IPS-18c (cell line): ENCODE measurements at regions not wholly inside any gene's neighbourhood (a gene's known extent, or its start where the extent isn't known, plus 50 kb on each side); places are given as distances from the start of the nearest gene placed in this dataset.

Experiments
- H3K4me3 ChIP-seq: 2 replicates; pipeline ENCODE4 v1.7.0; 2013; ENCODE audit warnings: low read depth, mild to moderate bottlenecking, low read length, moderate library complexity; ENCODE audit not compliant: insufficient read depth
- H3K9me3 ChIP-seq: one replicate; pipeline ENCODE4 v1.6.1; 2013; ENCODE audit warnings: mild to moderate bottlenecking, low read length, moderate library complexity; ENCODE audit not compliant: control insufficient read depth, insufficient read depth

- no peaks in the 10 kb centered on the region for H3K9me3 ChIP-seq
- no peak overlapping the region for H3K4me3 ChIP-seq
Measured at GRCh38 chr6:106770663-106771062, 141.3 kb downstream of the QRSL1 start.

GRCh38 chr6:106770081-106770480, 140.7 kb downstream of the QRSL1 start:
- H3K4me3 ChIP-seq: no peak overlapping the region
- peaks cover 2% of the 10 kb centered on the region for H3K9me3 ChIP-seq

- H3K9me3 ChIP-seq: peaks cover 2% of the 10 kb centered on the region
- no peak overlapping the region for H3K4me3 ChIP-seq
Measured at GRCh38 chr6:106767271-106767670, 137.9 kb downstream of the QRSL1 start.

GRCh38 chr6:106766201-106766600, 136.8 kb downstream of the QRSL1 start:
- peaks cover 2% of the 10 kb centered on the region for H3K9me3 ChIP-seq
- H3K4me3 ChIP-seq: no peak overlapping the region

- Histone ChIP-seq H3K9me3 (peaks cover 2% of the 10 kb centered on the region), H3K4me3 (no peak overlapping the region)
Measured at GRCh38 chr6:106765496-106765895, 136.1 kb downstream of the QRSL1 start.

GRCh38 chr6:106764353-106764980, 135.1 kb downstream of the QRSL1 start:
- Histone ChIP-seq H3K9me3 (peaks cover 2% of the 10 kb centered on the region), H3K4me3 (no peak overlapping the region)

GRCh38 chr6:106763361-106763760, 134.0 kb downstream of the QRSL1 start:
- H3K4me3 ChIP-seq: no peak overlapping the region
- H3K9me3 ChIP-seq: peaks cover 2% of the 10 kb centered on the region

- peaks cover 2% of the 10 kb centered on the region for H3K9me3 ChIP-seq
- no peak overlapping the region for H3K4me3 ChIP-seq
Measured at GRCh38 chr6:106761160-106761559, 131.8 kb downstream of the QRSL1 start.

GRCh38 chr6:106759112-106759511, 129.7 kb downstream of the QRSL1 start:
- H3K9me3 ChIP-seq: no peaks in the 10 kb centered on the region
- no peak overlapping the region for H3K4me3 ChIP-seq

GRCh38 chr6:106757722-106758467, 128.5 kb downstream of the QRSL1 start:
- H3K9me3 ChIP-seq: no peaks in the 10 kb centered on the region
- no peak overlapping the region for H3K4me3 ChIP-seq

GRCh38 chr6:106757267-106757666, 127.9 kb downstream of the QRSL1 start:
- H3K9me3 ChIP-seq: no peaks in the 10 kb centered on the region
- no peak overlapping the region for H3K4me3 ChIP-seq

- no peak overlapping the region for H3K4me3 ChIP-seq
- no peaks in the 10 kb centered on the region for H3K9me3 ChIP-seq
Measured at GRCh38 chr6:106754215-106754614, 124.8 kb downstream of the QRSL1 start.

GRCh38 chr6:106752641-106753040, 123.3 kb downstream of the QRSL1 start:
- H3K9me3 ChIP-seq: no peaks in the 10 kb centered on the region
- no peak overlapping the region for H3K4me3 ChIP-seq

GRCh38 chr6:106751501-106752252, 122.3 kb downstream of the QRSL1 start:
- Histone ChIP-seq H3K4me3 (no peak overlapping the region), H3K9me3 (no peaks in the 10 kb centered on the region)

GRCh38 chr6:106750946-106751345, 121.6 kb downstream of the QRSL1 start:
- H3K9me3 ChIP-seq: no peaks in the 10 kb centered on the region
- no peak overlapping the region for H3K4me3 ChIP-seq

GRCh38 chr6:106750142-106750918, 121.0 kb downstream of the QRSL1 start:
- Histone ChIP-seq H3K9me3 (no peaks in the 10 kb centered on the region), H3K4me3 (no peak overlapping the region)

- no peaks in the 10 kb centered on the region for H3K9me3 ChIP-seq
Measured at GRCh38 chr6:106749609-106750008, 120.2 kb downstream of the QRSL1 start.

More at GRCh38 chr6:106749609-106750008, 120.2 kb downstream of the QRSL1 start:
- no peak overlapping the region for H3K4me3 ChIP-seq
